ENCODE measurements at regions not wholly inside any gene's neighbourhood (a gene's known extent, or its start where the extent isn't known, plus 50 kb on each side); places are given as distances from the start of the nearest gene placed in this dataset.

GRCh38 chr10:4183761-4184261 lies 398.8 kb upstream of the KLF6 start:
- TF ChIP-seq, protein P1, sequence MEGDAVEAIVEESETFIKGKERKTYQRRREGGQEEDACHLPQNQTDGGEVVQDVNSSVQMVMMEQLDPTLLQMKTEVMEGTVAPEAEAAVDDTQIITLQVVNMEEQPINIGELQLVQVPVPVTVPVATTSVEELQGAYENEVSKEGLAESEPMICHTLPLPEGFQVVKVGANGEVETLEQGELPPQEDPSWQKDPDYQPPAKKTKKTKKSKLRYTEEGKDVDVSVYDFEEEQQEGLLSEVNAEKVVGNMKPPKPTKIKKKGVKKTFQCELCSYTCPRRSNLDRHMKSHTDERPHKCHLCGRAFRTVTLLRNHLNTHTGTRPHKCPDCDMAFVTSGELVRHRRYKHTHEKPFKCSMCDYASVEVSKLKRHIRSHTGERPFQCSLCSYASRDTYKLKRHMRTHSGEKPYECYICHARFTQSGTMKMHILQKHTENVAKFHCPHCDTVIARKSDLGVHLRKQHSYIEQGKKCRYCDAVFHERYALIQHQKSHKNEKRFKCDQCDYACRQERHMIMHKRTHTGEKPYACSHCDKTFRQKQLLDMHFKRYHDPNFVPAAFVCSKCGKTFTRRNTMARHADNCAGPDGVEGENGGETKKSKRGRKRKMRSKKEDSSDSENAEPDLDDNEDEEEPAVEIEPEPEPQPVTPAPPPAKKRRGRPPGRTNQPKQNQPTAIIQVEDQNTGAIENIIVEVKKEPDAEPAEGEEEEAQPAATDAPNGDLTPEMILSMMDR (IDR thresholded peaks at IDR 0.05), result no peak
- TF ChIP-seq POLR2A (IDR thresholded peaks at IDR 0.05), result no peak

All from thyroid gland (tissue), 4 donors.